ENCODE measurements at regions not wholly inside any gene's neighbourhood (a gene's known extent, or its start where the extent isn't known, plus 50 kb on each side); places are given as distances from the start of the nearest gene placed in this dataset.
A peak's percentile ranks its signal among the peaks of the same experiment; 100 is the strongest.

GRCh38 chr5:114038756-114039155 is 323.1 kb upstream of the KCNN2 start:
- Histone ChIP-seq H3K36me3 (ENCODE audit: control insufficient read depth, insufficient read depth, low read length) (no peaks in the 10 kb centered on the region), H3K27me3 (ENCODE audit: control insufficient read depth, insufficient read depth, low read length) (no peaks in the 10 kb centered on the region), H3K4me3 (ENCODE audit: low read depth, low read length) (no peak overlapping the region)
- no peak for DNase-seq (ENCODE audit: low read depth)
- ChIA-PET CTCF (interaction anchor here (0.6 kb wide), 1 partner anchor 111 kb away, joined by 3 read pairs; no protein-coding TSS in a partner anchor), POLR2A (no interaction called here)
- TF ChIP-seq, protein P1, sequence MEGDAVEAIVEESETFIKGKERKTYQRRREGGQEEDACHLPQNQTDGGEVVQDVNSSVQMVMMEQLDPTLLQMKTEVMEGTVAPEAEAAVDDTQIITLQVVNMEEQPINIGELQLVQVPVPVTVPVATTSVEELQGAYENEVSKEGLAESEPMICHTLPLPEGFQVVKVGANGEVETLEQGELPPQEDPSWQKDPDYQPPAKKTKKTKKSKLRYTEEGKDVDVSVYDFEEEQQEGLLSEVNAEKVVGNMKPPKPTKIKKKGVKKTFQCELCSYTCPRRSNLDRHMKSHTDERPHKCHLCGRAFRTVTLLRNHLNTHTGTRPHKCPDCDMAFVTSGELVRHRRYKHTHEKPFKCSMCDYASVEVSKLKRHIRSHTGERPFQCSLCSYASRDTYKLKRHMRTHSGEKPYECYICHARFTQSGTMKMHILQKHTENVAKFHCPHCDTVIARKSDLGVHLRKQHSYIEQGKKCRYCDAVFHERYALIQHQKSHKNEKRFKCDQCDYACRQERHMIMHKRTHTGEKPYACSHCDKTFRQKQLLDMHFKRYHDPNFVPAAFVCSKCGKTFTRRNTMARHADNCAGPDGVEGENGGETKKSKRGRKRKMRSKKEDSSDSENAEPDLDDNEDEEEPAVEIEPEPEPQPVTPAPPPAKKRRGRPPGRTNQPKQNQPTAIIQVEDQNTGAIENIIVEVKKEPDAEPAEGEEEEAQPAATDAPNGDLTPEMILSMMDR (IDR thresholded peaks at IDR 0.05; ENCODE audit: insufficient read depth, low read depth, low read length): no peak

- Histone ChIP-seq H3K27me3 (ENCODE audit: control insufficient read depth, insufficient read depth, low read length) (peaks cover 5% of the 10 kb centered on the region), H3K36me3 (ENCODE audit: control insufficient read depth, insufficient read depth, low read length) (no peaks in the 10 kb centered on the region), H3K4me3 (ENCODE audit: low read depth, low read length) (no peak overlapping the region)
- DNase-seq (ENCODE audit: low read depth): no peak
- CTCF ChIA-PET: no interaction called here
- POLR2A ChIA-PET: no interaction called here
- TF ChIP-seq, protein P1 (IDR thresholded peaks at IDR 0.05; ENCODE audit: insufficient read depth, low read depth, low read length): no peak
These were observed 311.8 kb upstream of the KCNN2 start for GRCh38 chr5:114050087-114050486.

DNA sequence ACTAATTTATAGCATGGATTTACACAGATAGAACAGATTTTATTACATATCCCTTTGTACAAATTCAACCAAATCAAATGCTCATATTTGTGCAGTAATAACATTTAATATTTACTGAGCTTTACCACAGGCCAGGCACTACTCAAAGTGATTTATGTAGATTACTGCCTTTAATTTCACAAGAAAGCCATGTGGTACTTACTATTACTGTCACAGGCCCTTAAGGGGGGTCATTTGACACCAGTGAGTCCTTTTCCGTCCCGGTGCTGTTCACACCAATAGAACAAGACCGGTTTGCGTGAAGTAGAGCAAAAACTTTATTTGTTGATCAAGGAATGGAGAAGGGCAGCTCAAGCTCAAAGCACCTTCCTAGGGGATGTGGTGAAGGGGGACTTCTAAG is 308.5 kb upstream of the KCNN2 start:
- H3K36me3 ChIP-seq (ENCODE audit: control insufficient read depth, insufficient read depth, low read length): no peaks in the 10 kb centered on the region
- no peak overlapping the region for H3K4me3 ChIP-seq (ENCODE audit: low read depth, low read length)
- DNase-seq (ENCODE audit: low read depth): no peak
- ChIA-PET CTCF (interaction anchor here (2.4 kb wide), 1 partner anchor 11 kb away, joined by 5 read pairs; no protein-coding TSS in a partner anchor), POLR2A (interaction anchor here (0.6 kb wide), 1 partner anchor 106 kb away, joined by 4 read pairs; no protein-coding TSS in a partner anchor)
- peaks cover 5% of the 10 kb centered on the region for H3K27me3 ChIP-seq (ENCODE audit: control insufficient read depth, insufficient read depth, low read length)
- TF ChIP-seq, protein P1 (IDR thresholded peaks at IDR 0.05; ENCODE audit: insufficient read depth, low read depth, low read length): no peak

- Histone ChIP-seq H3K36me3 (ENCODE audit: control insufficient read depth, insufficient read depth, low read length) (no peaks in the 10 kb centered on the region), H3K27me3 (ENCODE audit: control insufficient read depth, insufficient read depth, low read length) (peaks cover 6% of the 10 kb centered on the region), H3K4me3 (ENCODE audit: low read depth, low read length) (no peak overlapping the region)
- CTCF ChIA-PET: interaction anchor here (1.2 to 2.4 kb wide), 2 partner anchors 12 to 396 kb away, joined by 4 to 5 read pairs; no protein-coding TSS in a partner anchor
- POLR2A ChIA-PET: no interaction called here
- no peak for DNase-seq (ENCODE audit: low read depth)
- TF ChIP-seq, protein P1 (IDR thresholded peaks at IDR 0.05; ENCODE audit: insufficient read depth, low read depth, low read length): no peak
These were observed 307.3 kb upstream of the KCNN2 start for GRCh38 chr5:114054594-114054993.

- Histone ChIP-seq H3K4me3 (ENCODE audit: low read depth, low read length) (peak overlapping the region; percentile 33), H3K36me3 (ENCODE audit: control insufficient read depth, insufficient read depth, low read length) (no peaks in the 10 kb centered on the region), H3K27me3 (ENCODE audit: control insufficient read depth, insufficient read depth, low read length) (peaks cover 6% of the 10 kb centered on the region)
- CTCF ChIA-PET: interaction anchor here (0.7 to 1.2 kb wide), 4 partner anchors 8 to 395 kb away, joined by 3 to 5 read pairs (median 4); no protein-coding TSS in a partner anchor
- TF ChIP-seq, protein P1 (IDR thresholded peaks at IDR 0.05; ENCODE audit: insufficient read depth, low read depth, low read length): peak; percentile 25
- POLR2A ChIA-PET: interaction anchor here (0.6 kb wide), 1 partner anchor 33 kb away, joined by 3 read pairs; no protein-coding TSS in a partner anchor
- no peak for DNase-seq (ENCODE audit: low read depth)
These were observed 306.3 kb upstream of the KCNN2 start for GRCh38 chr5:114055318-114056184.

Data from BJ (cell line).